ENCODE measurements at regions not wholly inside any gene's neighbourhood (a gene's known extent, or its start where the extent isn't known, plus 50 kb on each side); places are given as distances from the start of the nearest gene placed in this dataset.

- Histone ChIP-seq H3K4me1 (ENCODE audit: control insufficient read depth in 1 of 2, low read depth in 2 of 2) (no peaks in the 10 kb centered on the region), H3K27ac (no peak overlapping the region), H3K4me3 (no peak overlapping the region), H3K9me3 (no peaks in the 10 kb centered on the region), H3K27me3 (replicated peaks; ENCODE audit: insufficient read depth) (no peaks in the 10 kb centered on the region), H3K36me3 (no peaks in the 10 kb centered on the region)
- TF ChIP-seq CTCF (IDR thresholded peaks at IDR 0.05) = no peak
- DNase-seq (ENCODE audit: low spot score) (no peak), ATAC-seq (ENCODE audit: insufficient number of reproducible peaks, low FRiP score, low read depth) (no peak)
These were observed 2284.7 kb downstream of the TP53TG3F start for GRCh38 chr16:35744084-35744483.

GRCh38 chr16:35744726-35745125, 2285.3 kb downstream of the TP53TG3F start:
- DNase-seq (ENCODE audit: low spot score) (no peak), ATAC-seq (ENCODE audit: insufficient number of reproducible peaks, low FRiP score, low read depth) (no peak)
- Histone ChIP-seq H3K27me3 (replicated peaks; ENCODE audit: insufficient read depth) (no peaks in the 10 kb centered on the region), H3K4me3 (no peak overlapping the region), H3K4me1 (ENCODE audit: control insufficient read depth in 1 of 2, low read depth in 2 of 2) (no peaks in the 10 kb centered on the region), H3K36me3 (no peaks in the 10 kb centered on the region), H3K27ac (no peak overlapping the region), H3K9me3 (no peaks in the 10 kb centered on the region)
- no peak for TF ChIP-seq CTCF (IDR thresholded peaks at IDR 0.05)

GRCh38 chr16:35745191-35745590, 2285.8 kb downstream of the TP53TG3F start:
- ATAC-seq (ENCODE audit: insufficient number of reproducible peaks, low FRiP score, low read depth) = no peak
- Histone ChIP-seq H3K4me3 (no peak overlapping the region), H3K36me3 (no peaks in the 10 kb centered on the region), H3K27me3 (replicated peaks; ENCODE audit: insufficient read depth) (no peaks in the 10 kb centered on the region), H3K4me1 (ENCODE audit: control insufficient read depth in 1 of 2, low read depth in 2 of 2) (no peaks in the 10 kb centered on the region), H3K27ac (no peak overlapping the region), H3K9me3 (no peaks in the 10 kb centered on the region)
- DNase-seq (ENCODE audit: low spot score) = no peak
- no peak for TF ChIP-seq CTCF (IDR thresholded peaks at IDR 0.05)

- H3K36me3 ChIP-seq = no peaks in the 10 kb centered on the region
- no peaks in the 10 kb centered on the region for H3K27me3 ChIP-seq (replicated peaks; ENCODE audit: insufficient read depth)
- no peak overlapping the region for H3K4me3 ChIP-seq
- no peaks in the 10 kb centered on the region for H3K9me3 ChIP-seq
- TF ChIP-seq CTCF (IDR thresholded peaks at IDR 0.05) = no peak
- H3K4me1 ChIP-seq (ENCODE audit: control insufficient read depth in 1 of 2, low read depth in 2 of 2) = no peaks in the 10 kb centered on the region
- no peak for ATAC-seq (ENCODE audit: insufficient number of reproducible peaks, low FRiP score, low read depth)
- no peak overlapping the region for H3K27ac ChIP-seq
- DNase-seq (ENCODE audit: low spot score) = no peak
These were observed 2286.4 kb downstream of the TP53TG3F start for GRCh38 chr16:35745821-35746248.

- TF ChIP-seq CTCF (IDR thresholded peaks at IDR 0.05) = no peak
- H3K36me3 ChIP-seq = no peaks in the 10 kb centered on the region
- H3K27ac ChIP-seq = no peak overlapping the region
- H3K27me3 ChIP-seq (replicated peaks; ENCODE audit: insufficient read depth) = no peaks in the 10 kb centered on the region
- no peak overlapping the region for H3K4me3 ChIP-seq
- no peak for DNase-seq (ENCODE audit: low spot score)
- H3K9me3 ChIP-seq = no peaks in the 10 kb centered on the region
- no peaks in the 10 kb centered on the region for H3K4me1 ChIP-seq (ENCODE audit: control insufficient read depth in 1 of 2, low read depth in 2 of 2)
- no peak for ATAC-seq (ENCODE audit: insufficient number of reproducible peaks, low FRiP score, low read depth)
These were observed 2287.0 kb downstream of the TP53TG3F start for GRCh38 chr16:35746281-35746962.

All from thoracic aorta (tissue), 2 donors.